ENCODE measurements at regions not wholly inside any gene's neighbourhood (a gene's known extent, or its start where the extent isn't known, plus 50 kb on each side); places are given as distances from the start of the nearest gene placed in this dataset.

GRCh38 chr10:27449571-27449970, 54.5 kb upstream of the RAB18 start:
- TF ChIP-seq EZH2 (IDR thresholded peaks at IDR 0.05; ENCODE audit: borderline replicate concordance, low read depth, low read length, severe bottlenecking) (no peak), POLR2A (IDR thresholded peaks at IDR 0.05; ENCODE audit: low read depth, low read length) (no peak), POLR2AphosphoS5 (IDR thresholded peaks at IDR 0.05; ENCODE audit: insufficient read depth, low read depth, low read length) (no peak), MAX (IDR thresholded peaks at IDR 0.05; ENCODE audit: insufficient read depth, insufficient read length) (no peak), CTCF (IDR thresholded peaks at IDR 0.05; ENCODE audit: extremely low read depth in 1 of 2, insufficient read depth in 1 of 2, low read depth in 1 of 2, low read length in 2 of 2) (no peak), FOS (IDR thresholded peaks at IDR 0.05; ENCODE audit: borderline replicate concordance, insufficient read depth, low read length) (no peak), MYC (IDR thresholded peaks at IDR 0.05; ENCODE audit: low read depth, low read length) (no peak), JUN (IDR thresholded peaks at IDR 0.05; ENCODE audit: borderline replicate concordance, insufficient read depth, insufficient read length, low read depth) (no peak)
